ENCODE measurements at regions not wholly inside any gene's neighbourhood (a gene's known extent, or its start where the extent isn't known, plus 50 kb on each side); places are given as distances from the start of the nearest gene placed in this dataset.

GRCh38 chr14:85799668-85800067 lies 269.7 kb downstream of the FLRT2 start:
- DNase-seq = no peak

- DNase-seq = no peak
Measured at GRCh38 chr14:85798856-85799255, 268.9 kb downstream of the FLRT2 start.

DNA sequence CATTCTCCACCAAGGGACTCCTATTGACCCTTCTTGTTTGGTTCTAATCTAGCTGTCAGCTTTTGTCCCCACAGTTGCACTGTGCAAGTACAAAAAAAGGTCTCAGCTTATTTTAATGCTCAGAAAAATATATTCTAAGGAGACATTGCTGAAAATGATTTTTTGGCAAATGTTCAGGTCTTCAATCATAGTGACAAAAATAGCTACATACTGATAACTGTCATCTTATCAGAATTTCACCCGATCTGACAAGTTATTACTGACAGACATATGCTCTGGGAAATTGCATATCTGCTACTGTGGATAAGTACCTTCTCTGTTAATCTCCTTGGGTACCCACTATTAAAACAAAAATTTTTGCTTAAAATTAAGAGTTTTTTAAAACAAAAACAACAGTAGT lies 263.6 kb downstream of the FLRT2 start:
- no peak for DNase-seq

- DNase-seq = no peak
Measured at GRCh38 chr14:85789506-85789905, 259.6 kb downstream of the FLRT2 start.

GRCh38 chr14:85788470-85789233 lies 258.7 kb downstream of the FLRT2 start:
- no peak for DNase-seq

DNA sequence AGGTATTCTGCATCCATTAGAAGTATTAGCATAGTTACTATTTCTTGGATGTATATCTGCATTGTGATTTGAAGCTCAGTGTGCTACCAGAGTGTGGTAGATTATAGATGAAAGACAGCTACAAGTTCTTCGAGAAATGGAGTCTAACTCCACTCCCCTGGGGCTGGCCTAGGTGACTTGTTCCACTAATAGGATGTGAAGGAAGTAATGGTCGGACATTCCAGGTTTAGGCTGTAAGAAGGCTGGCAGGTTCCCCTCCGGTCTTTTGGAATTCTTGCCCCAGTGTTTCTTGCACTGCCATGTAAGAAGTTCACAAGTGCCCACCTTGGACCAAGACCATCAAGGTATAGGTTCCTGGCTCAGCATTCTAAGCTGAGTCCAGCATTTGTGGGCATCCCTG lies 236.4 kb downstream of the FLRT2 start:
- DNase-seq = no peak

DNA sequence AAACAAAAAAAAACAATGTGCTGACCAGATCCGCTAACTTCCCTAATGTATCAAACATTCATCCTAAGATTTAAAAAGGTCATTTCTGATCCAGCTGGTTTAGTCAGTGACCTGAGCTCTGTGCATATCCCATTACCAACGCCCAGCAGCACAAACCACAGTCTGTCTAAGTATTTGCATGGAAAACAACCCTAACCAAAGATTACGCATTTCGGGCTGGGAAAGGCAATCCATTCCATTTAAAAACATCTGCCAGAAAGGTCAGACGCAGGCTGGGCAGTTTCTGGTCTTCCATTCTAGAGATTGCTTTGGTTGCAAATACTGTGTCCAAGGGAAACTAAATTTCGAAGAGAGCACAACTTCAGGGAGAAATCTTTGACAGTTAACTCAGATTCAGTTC lies 234.9 kb downstream of the FLRT2 start:
- DNase-seq = no peak

DNA sequence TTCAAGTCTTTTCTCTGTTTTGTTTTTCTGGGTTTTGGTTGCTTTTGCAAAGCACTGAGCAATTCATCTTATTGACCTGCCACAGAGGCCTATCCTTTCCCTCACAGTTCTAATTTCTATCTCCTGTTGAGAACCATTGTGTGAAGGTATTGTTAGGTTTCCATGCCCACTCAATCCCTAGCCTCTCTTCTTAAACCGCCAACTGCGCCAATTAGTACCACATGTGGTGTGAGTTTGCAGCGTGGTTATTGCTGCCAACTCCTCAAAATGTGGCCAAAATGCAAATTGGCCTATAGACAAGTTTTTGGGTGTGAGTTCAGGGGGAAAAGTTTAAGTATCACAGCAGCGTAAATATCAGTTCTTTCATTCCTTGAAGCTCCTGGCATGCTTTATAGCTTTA lies 232.6 kb downstream of the FLRT2 start:
- no peak for DNase-seq

GRCh38 chr14:85752175-85752574 lies 222.2 kb downstream of the FLRT2 start:
- DNase-seq = no peak

- no peak for DNase-seq
Measured at GRCh38 chr14:85744573-85744972, 214.6 kb downstream of the FLRT2 start.

DNA sequence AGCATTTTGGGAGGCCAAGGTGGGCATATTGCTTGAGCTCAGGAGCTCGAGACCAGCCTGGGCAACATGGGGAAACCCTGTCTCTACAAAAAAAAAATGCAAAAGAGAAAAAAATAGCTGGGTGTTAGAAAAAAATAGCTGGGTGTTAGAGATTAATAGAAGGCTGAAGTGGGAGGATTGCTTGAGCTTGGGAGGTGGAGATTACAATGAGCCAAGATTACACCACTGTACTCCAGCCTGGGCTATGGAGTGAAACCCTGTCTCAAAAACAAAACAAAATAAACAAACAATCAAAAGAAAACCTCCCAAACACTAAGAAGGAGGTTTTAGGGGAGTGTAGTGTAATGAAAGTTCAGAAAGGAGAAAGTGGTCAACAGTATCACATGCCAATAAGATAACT lies 202.1 kb downstream of the FLRT2 start:
- no peak for DNase-seq

DNA sequence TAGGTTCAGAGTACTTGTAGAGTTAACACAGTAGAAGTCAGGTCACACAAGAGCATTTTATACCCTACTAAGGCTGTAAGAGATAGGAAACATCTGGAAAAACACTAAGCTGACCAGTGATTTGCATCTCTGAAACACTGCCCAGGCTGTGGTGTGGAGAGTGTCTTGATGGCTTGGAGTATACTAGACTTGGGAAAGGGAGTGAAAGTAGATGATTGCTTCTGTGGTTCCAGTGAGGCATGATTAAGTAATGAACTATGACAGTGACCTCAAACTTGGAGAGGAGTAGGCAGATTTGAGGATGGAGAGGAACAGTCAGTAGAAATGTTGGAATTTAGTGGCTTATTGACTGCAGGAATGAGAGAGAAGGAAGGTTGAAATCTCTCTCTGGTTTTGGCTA lies 201.2 kb downstream of the FLRT2 start:
- no peak for DNase-seq

DNA sequence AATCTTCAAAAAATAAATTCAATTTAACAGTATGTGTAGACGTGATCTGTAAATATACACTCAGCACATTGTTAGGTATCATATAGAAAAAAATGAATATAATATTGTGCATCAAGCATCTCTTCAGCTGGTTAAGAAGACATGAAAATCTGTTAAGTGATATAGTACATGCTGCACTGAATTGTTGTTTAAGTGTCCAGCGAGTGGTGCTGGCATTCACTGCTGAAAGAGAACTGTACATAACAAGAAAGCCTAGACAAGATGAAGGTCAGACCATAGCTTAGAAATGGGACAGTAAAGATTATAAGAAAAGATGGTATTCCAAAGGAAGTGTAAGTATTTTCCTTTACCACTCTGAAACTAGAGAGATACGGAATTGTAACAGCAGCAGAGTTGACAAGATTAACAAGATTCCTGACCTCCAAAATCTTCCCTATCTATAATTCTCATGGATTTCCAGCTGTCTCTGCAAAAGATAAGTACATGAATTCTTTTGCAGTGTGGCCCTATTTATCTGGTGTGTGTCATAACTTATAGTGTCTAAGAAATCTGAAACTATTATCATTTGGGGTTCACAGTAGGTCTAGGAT lies 198.6 kb downstream of the FLRT2 start:
- DNase-seq = no peak

DNA sequence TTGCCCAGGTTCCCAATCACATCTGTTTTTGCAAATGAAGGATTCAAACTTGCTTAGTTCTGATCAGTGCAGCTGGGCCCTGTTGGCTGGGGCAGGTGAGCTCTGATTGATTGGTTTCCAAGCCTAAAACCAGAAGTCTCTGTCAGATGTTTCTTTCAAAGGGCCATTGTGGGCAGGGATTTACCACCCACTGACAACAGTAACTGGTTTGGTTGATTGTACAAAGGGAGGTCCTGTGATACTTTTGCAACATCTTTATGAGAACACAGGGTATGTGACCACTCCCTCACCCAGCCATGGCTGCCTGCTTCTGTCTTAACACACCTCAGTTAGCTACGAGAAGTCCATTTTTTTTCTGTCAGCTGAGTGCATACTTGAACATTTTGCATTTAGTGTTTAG lies 184.1 kb downstream of the FLRT2 start:
- no peak for DNase-seq

DNA sequence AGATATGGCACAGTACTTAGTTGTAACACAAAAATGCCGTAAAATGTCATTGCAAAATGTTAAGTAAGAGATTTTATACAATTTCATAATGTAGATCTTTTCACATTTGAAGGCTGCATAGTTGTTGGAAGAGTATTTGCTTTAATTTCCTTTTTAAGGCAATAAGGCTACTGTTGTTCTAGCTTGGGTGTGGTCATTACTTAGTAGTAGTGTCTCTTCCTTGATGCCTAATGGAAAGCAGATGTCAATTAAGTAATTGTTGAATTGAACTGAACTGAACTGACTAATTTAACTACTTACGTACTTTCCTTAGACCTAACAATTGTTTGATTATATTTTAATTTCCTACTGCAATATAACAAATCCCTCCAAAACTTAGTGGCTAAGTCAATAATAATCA lies 181.7 kb downstream of the FLRT2 start:
- DNase-seq = no peak

Measured in activated CD4-positive, alpha-beta T cell treated with anti-CD3 and anti-CD28 coated beads for 48 hours (primary cell).